ENCODE measurements at regions not wholly inside any gene's neighbourhood (a gene's known extent, or its start where the extent isn't known, plus 50 kb on each side); places are given as distances from the start of the nearest gene placed in this dataset.

DNA sequence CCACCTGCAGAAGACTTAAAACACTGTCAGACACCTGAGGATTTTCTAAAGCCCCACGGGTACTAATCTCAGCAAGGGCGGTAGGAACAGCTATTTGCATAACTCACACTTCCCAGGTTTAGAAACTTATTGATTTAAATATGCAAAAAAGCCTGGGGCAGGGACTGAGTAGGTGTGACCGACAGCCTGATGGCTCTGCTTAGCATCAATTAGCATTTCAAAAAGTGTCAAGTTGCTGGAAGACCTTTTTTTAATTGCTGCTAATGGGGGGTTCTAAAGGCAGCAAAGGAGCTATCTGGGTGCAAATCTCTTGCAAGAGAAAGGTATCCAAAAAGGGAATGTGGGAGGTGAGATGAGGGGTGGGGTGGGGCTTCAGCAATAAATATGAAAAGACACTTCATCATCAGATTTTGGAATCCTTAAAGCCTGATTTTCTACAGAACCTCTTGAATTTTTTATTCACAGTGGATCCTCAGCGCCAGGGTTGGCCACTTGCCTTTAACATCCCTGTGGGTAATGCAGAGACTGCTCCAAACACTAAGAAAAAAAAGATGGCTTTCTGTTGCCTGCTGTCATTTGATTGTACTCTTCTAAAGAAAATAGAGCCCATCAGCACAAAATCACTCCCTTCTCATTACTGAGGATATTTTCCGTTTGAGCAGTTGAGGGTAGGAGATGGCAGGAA lies 121.1 kb upstream of the RMP24 start:
- TF ChIP-seq, protein P1, sequence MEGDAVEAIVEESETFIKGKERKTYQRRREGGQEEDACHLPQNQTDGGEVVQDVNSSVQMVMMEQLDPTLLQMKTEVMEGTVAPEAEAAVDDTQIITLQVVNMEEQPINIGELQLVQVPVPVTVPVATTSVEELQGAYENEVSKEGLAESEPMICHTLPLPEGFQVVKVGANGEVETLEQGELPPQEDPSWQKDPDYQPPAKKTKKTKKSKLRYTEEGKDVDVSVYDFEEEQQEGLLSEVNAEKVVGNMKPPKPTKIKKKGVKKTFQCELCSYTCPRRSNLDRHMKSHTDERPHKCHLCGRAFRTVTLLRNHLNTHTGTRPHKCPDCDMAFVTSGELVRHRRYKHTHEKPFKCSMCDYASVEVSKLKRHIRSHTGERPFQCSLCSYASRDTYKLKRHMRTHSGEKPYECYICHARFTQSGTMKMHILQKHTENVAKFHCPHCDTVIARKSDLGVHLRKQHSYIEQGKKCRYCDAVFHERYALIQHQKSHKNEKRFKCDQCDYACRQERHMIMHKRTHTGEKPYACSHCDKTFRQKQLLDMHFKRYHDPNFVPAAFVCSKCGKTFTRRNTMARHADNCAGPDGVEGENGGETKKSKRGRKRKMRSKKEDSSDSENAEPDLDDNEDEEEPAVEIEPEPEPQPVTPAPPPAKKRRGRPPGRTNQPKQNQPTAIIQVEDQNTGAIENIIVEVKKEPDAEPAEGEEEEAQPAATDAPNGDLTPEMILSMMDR (IDR thresholded peaks at IDR 0.05) = no peak
- no peak for TF ChIP-seq EZH2 (IDR thresholded peaks at IDR 0.05; ENCODE audit: borderline replicate concordance, insufficient read depth, low read depth, low read length, poor library complexity, severe bottlenecking)

Data from B cell (primary cell).